HepG2 (cell line): ENCODE measurements at regions not wholly inside any gene's neighbourhood (a gene's known extent, or its start where the extent isn't known, plus 50 kb on each side); places are given as distances from the start of the nearest gene placed in this dataset.

Experiments
- AGO1 ChIP-seq: fragments of 200-400 bp; formaldehyde crosslinking; IDR thresholded peaks from 2 replicates; pipeline ENCODE4 v1.6.1; 2017; ENCODE audit warnings: mild to moderate bottlenecking, low read depth, low read length, moderate library complexity; ENCODE audit not compliant: poor library complexity, severe bottlenecking
- ATF1 ChIP-seq: IDR thresholded peaks from 2 replicates; pipeline ENCODE4 v1.6.1; 2016; ENCODE audit warnings: mild to moderate bottlenecking, control low read depth
- CBX5 ChIP-seq: sonication (generic); formaldehyde crosslinking; IDR thresholded peaks from 2 replicates; pipeline ENCODE4 v1.4.0; 2020; ENCODE audit warnings: missing genetic modification reagents, borderline replicate concordance
- EEA1 ChIP-seq: sonication (generic); formaldehyde crosslinking; IDR thresholded peaks from 2 replicates; pipeline ENCODE4 v1.5.1; 2020; ENCODE audit warnings: mild to moderate bottlenecking, missing genetic modification reagents, borderline replicate concordance
- EZH2 ChIP-seq: conservative IDR thresholded peaks from 2 replicates; pipeline ENCODE4 v1.6.1; 2012; ENCODE audit warnings: mild to moderate bottlenecking, low read depth, low read length, moderate library complexity
- TF ChIP-seq, protein P1 (sequence below): sonication (generic); formaldehyde crosslinking; IDR thresholded peaks from 2 replicates; pipeline ENCODE4 v1.5.0; 2020; ENCODE audit warnings: mild to moderate bottlenecking, missing genetic modification reagents, moderate library complexity
- TF ChIP-seq, protein P2 (sequence below): IDR thresholded peaks from 2 replicates; pipeline ENCODE4 v1.6.1; 2016; ENCODE audit warnings: missing compliant biosample characterization, missing genetic modification reagents, borderline replicate concordance

DNA sequence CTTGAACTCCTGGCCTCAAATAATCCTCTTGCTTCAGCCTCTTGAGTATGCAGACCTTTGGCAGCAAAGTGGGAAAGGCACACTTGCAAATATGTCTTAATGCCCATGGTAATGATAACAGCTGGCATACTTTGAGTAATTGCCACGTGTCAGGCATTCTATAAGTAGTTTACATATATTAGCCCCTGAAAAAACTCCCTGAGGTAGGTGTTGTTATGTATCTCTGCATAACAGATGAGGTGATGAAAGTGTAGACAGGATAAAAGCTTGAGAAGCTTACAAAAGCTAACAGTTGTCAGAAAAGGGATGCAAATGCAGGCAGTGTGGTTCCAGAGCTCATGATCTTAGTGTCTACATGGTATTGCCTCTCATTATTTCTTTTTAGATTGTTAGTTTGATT lies 291.1 kb upstream of the C11orf87 start:
- TF ChIP-seq, protein P1, sequence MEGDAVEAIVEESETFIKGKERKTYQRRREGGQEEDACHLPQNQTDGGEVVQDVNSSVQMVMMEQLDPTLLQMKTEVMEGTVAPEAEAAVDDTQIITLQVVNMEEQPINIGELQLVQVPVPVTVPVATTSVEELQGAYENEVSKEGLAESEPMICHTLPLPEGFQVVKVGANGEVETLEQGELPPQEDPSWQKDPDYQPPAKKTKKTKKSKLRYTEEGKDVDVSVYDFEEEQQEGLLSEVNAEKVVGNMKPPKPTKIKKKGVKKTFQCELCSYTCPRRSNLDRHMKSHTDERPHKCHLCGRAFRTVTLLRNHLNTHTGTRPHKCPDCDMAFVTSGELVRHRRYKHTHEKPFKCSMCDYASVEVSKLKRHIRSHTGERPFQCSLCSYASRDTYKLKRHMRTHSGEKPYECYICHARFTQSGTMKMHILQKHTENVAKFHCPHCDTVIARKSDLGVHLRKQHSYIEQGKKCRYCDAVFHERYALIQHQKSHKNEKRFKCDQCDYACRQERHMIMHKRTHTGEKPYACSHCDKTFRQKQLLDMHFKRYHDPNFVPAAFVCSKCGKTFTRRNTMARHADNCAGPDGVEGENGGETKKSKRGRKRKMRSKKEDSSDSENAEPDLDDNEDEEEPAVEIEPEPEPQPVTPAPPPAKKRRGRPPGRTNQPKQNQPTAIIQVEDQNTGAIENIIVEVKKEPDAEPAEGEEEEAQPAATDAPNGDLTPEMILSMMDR = no peak
- TF ChIP-seq, protein P2, sequence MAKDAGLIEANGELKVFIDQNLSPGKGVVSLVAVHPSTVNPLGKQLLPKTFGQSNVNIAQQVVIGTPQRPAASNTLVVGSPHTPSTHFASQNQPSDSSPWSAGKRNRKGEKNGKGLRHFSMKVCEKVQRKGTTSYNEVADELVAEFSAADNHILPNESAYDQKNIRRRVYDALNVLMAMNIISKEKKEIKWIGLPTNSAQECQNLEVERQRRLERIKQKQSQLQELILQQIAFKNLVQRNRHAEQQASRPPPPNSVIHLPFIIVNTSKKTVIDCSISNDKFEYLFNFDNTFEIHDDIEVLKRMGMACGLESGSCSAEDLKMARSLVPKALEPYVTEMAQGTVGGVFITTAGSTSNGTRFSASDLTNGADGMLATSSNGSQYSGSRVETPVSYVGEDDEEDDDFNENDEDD (CRISPR knock-in tag) = no peak
- TF ChIP-seq EZH2 (no peak), ATF1 (CRISPR knock-in tag) (no peak), CBX5 (no peak), AGO1 (no peak), EEA1 (CRISPR knock-in tag) (no peak)
